ENCODE measurements at regions not wholly inside any gene's neighbourhood (a gene's known extent, or its start where the extent isn't known, plus 50 kb on each side); places are given as distances from the start of the nearest gene placed in this dataset.

DNA sequence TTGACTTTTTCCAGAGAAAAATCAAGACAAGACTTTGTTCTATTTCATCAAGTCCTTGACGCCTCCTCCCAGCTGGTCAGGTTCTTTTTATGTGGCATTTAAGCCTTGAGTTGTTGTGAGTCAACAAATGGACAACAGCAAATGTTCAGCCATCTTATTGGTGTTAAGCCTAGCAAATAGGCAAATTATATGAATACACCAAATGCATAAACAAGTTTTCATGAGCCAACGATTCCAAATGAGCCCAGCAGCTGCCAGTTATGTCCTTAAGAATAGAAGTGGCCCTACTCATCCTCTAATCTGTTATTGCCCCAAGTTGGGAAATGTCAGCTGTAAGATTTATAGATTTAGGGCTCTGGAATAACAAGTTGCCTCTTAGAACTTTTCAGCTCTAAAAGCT lies 312.0 kb downstream of the SOX4 start:
- no peak for TF ChIP-seq POLR2AphosphoS5 (IDR thresholded peaks at IDR 0.05; ENCODE audit: insufficient read depth in 1 of 2, low read depth in 1 of 2)
- TF ChIP-seq, protein P1, sequence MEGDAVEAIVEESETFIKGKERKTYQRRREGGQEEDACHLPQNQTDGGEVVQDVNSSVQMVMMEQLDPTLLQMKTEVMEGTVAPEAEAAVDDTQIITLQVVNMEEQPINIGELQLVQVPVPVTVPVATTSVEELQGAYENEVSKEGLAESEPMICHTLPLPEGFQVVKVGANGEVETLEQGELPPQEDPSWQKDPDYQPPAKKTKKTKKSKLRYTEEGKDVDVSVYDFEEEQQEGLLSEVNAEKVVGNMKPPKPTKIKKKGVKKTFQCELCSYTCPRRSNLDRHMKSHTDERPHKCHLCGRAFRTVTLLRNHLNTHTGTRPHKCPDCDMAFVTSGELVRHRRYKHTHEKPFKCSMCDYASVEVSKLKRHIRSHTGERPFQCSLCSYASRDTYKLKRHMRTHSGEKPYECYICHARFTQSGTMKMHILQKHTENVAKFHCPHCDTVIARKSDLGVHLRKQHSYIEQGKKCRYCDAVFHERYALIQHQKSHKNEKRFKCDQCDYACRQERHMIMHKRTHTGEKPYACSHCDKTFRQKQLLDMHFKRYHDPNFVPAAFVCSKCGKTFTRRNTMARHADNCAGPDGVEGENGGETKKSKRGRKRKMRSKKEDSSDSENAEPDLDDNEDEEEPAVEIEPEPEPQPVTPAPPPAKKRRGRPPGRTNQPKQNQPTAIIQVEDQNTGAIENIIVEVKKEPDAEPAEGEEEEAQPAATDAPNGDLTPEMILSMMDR (IDR thresholded peaks at IDR 0.05) = no peak
